ENCODE measurements at regions not wholly inside any gene's neighbourhood (a gene's known extent, or its start where the extent isn't known, plus 50 kb on each side); places are given as distances from the start of the nearest gene placed in this dataset.
A peak's percentile ranks its signal among the peaks of the same experiment; 100 is the strongest.

GRCh38 chr5:155529362-155529761 is 515.8 kb downstream of the KIF4B start:
- no peak for DNase-seq (ENCODE audit: low read depth)
- no peak overlapping the region for H3K4me3 ChIP-seq (ENCODE audit: low read depth, low read length)
- TF ChIP-seq, protein P1, sequence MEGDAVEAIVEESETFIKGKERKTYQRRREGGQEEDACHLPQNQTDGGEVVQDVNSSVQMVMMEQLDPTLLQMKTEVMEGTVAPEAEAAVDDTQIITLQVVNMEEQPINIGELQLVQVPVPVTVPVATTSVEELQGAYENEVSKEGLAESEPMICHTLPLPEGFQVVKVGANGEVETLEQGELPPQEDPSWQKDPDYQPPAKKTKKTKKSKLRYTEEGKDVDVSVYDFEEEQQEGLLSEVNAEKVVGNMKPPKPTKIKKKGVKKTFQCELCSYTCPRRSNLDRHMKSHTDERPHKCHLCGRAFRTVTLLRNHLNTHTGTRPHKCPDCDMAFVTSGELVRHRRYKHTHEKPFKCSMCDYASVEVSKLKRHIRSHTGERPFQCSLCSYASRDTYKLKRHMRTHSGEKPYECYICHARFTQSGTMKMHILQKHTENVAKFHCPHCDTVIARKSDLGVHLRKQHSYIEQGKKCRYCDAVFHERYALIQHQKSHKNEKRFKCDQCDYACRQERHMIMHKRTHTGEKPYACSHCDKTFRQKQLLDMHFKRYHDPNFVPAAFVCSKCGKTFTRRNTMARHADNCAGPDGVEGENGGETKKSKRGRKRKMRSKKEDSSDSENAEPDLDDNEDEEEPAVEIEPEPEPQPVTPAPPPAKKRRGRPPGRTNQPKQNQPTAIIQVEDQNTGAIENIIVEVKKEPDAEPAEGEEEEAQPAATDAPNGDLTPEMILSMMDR (IDR thresholded peaks at IDR 0.05; ENCODE audit: control insufficient read depth, extremely low read depth, insufficient read depth): no peak

DNA sequence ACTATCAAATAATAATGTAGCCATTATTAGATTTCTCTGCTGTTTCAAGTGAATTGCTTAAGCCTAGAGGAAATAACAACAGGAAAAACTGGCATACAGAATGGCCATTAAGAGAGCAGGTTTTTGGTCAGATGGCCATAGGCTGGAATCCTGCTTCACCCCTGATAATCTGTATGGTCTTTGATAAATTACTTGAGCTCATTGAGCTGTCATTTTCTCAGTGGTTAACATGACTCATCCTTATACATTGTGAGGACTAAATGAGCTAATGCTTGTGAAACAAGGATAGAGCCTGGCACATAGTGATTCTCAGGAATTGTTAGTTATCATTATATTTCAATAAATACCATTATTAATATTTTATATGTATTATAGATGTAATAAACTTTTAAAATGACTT is 516.5 kb downstream of the KIF4B start:
- no peak for DNase-seq (ENCODE audit: low read depth)
- TF ChIP-seq, protein P1 (IDR thresholded peaks at IDR 0.05; ENCODE audit: control insufficient read depth, extremely low read depth, insufficient read depth): no peak
- H3K4me3 ChIP-seq (ENCODE audit: low read depth, low read length): no peak overlapping the region

- no peak for DNase-seq (ENCODE audit: low read depth)
- TF ChIP-seq, protein P1 (IDR thresholded peaks at IDR 0.05; ENCODE audit: control insufficient read depth, extremely low read depth, insufficient read depth): no peak
- no peak overlapping the region for H3K4me3 ChIP-seq (ENCODE audit: low read depth, low read length)
Measured at GRCh38 chr5:155532621-155533311, 519.2 kb downstream of the KIF4B start.

DNA sequence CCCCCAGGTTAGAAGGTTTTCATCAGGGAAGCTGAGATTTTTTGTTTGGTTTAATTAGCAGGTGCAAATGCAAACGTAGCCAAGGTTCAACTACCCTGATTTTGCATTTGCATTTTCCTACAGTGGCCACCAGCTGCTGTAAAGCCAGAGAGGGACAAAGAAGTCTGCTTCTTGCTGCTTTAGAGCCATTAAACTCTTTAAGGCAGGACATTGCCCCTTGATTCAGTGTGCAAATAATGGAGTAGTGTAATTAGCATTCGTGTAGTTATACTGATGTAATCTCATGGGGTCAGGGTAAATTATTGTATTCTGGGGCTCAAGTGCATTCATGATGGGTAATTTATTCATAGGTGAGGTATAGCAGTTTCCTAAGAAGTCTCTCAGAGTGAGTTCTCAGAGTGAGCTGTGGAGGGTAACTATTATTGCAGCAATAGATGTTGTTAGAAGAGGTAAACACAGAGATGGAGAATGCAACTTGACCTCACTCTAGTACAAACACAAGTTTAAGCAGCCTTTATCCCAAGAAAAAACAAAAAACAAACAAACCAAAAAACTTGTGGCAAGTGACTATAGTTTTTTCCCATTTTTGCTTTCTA is 526.5 kb downstream of the KIF4B start:
- DNase-seq (ENCODE audit: low read depth): no peak
- no peak overlapping the region for H3K4me3 ChIP-seq (ENCODE audit: low read depth, low read length)
- TF ChIP-seq, protein P1 (IDR thresholded peaks at IDR 0.05; ENCODE audit: control insufficient read depth, extremely low read depth, insufficient read depth): no peak

DNA sequence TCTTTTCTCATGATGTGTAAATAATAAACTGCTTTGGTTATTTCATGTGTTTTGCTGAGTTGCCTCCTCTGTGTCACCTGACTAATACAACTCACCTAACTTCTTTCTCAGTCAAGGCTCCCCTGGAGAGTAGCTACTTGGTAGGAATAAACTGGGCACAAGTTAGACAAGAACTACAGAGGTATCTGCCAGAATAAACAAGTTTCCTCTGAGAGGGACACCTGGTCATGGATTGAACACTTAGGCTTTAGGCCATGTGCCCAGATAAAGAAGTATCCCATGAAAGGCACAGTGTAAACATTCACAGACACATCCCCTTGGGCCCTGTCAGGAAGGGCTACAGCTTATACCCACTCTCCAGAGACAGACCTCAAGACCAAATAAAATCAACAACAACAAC is 532.5 kb downstream of the KIF4B start:
- peak; percentile 93 for DNase-seq (ENCODE audit: low read depth)
- H3K4me3 ChIP-seq (ENCODE audit: low read depth, low read length): no peak overlapping the region
- TF ChIP-seq, protein P1 (IDR thresholded peaks at IDR 0.05; ENCODE audit: control insufficient read depth, extremely low read depth, insufficient read depth): no peak

- no peak for DNase-seq (ENCODE audit: low read depth)
- TF ChIP-seq, protein P1 (IDR thresholded peaks at IDR 0.05; ENCODE audit: control insufficient read depth, extremely low read depth, insufficient read depth): no peak
- no peak overlapping the region for H3K4me3 ChIP-seq (ENCODE audit: low read depth, low read length)
Measured at GRCh38 chr5:155554500-155554899, 540.9 kb downstream of the KIF4B start.

GRCh38 chr5:155556222-155556621 is 542.7 kb downstream of the KIF4B start:
- TF ChIP-seq, protein P1 (IDR thresholded peaks at IDR 0.05; ENCODE audit: control insufficient read depth, extremely low read depth, insufficient read depth): no peak
- no peak for DNase-seq (ENCODE audit: low read depth)
- no peak overlapping the region for H3K4me3 ChIP-seq (ENCODE audit: low read depth, low read length)

Data from LNCaP clone FGC (cell line).